Glutamatergic neuron (in vitro differentiated cells): ENCODE measurements at regions not wholly inside any gene's neighbourhood (a gene's known extent, or its start where the extent isn't known, plus 50 kb on each side); places are given as distances from the start of the nearest gene placed in this dataset.
A peak's percentile ranks its signal among the peaks of the same experiment; 100 is the strongest.

Experiments used
- DNase-seq: peaks from one replicate; pipeline ENCODE4 v3.0.0; 2022
- H3K27ac Mint-ChIP-seq: one replicate; pipeline ENCODE4 v1.8.0; 2020; ENCODE audit warnings: mild to moderate bottlenecking, mixed read lengths, inconsistent platforms; ENCODE audit not compliant: unreplicated experiment
- H3K27me3 Mint-ChIP-seq: one replicate; pipeline ENCODE4 v1.8.0; 2020; ENCODE audit warnings: mild to moderate bottlenecking, moderate library complexity, mixed read lengths, inconsistent platforms; ENCODE audit not compliant: unreplicated experiment
- H3K36me3 Mint-ChIP-seq: one replicate; pipeline ENCODE4 v1.8.0; 2020; ENCODE audit warnings: mild to moderate bottlenecking, mixed read lengths, inconsistent platforms; ENCODE audit not compliant: unreplicated experiment
- H3K4me1 Mint-ChIP-seq: one replicate; pipeline ENCODE4 v1.8.0; 2020; ENCODE audit warnings: mild to moderate bottlenecking, low read depth, mixed read lengths, inconsistent platforms; ENCODE audit not compliant: unreplicated experiment
- H3K4me3 Mint-ChIP-seq: one replicate; pipeline ENCODE4 v1.8.0; 2020; ENCODE audit warnings: mild to moderate bottlenecking, mixed read lengths, inconsistent platforms; ENCODE audit not compliant: unreplicated experiment
- H3K9me3 Mint-ChIP-seq: one replicate; pipeline ENCODE4 v1.8.0; 2020; ENCODE audit warnings: mild to moderate bottlenecking, moderate library complexity, mixed read lengths, inconsistent platforms; ENCODE audit not compliant: unreplicated experiment
- TF ChIP-seq, protein P1 (sequence below): fragments of 200-600 bp; sonication (generic); IDR thresholded peaks from one replicate; pipeline ENCODE4 v1.5.0; 2021; ENCODE audit not compliant: partially characterized antibody, unreplicated experiment

DNA sequence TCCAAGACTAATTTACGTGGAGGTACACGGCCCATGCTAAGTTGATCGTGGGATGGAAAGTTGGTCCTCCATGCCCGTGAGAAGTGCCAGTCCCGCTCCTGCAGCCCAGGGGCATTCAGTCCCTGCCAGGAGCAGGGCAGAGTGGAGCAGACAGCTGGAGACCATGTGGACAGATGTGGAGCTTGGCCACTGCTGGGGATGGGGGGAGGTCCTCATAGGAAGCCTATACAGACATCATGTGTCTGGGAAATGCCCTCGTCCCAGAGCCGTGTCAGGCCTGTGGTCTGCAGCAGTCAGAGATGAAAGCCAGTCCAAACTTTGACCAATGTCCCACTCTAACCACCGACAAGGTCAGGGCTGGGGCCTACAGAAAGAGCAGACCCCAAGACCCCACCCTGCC lies 118.4 kb downstream of the CPZ start:
- no peak for DNase-seq
- Mint-ChIP-seq H3K4me3 (no peak overlapping the region), H3K27me3 (peaks cover 12% of the 10 kb centered on the region), H3K4me1 (peaks cover 4% of the 10 kb centered on the region), H3K27ac (no peak overlapping the region), H3K9me3 (peaks cover 13% of the 10 kb centered on the region), H3K36me3 (peaks cover 17% of the 10 kb centered on the region)
- TF ChIP-seq, protein P1, sequence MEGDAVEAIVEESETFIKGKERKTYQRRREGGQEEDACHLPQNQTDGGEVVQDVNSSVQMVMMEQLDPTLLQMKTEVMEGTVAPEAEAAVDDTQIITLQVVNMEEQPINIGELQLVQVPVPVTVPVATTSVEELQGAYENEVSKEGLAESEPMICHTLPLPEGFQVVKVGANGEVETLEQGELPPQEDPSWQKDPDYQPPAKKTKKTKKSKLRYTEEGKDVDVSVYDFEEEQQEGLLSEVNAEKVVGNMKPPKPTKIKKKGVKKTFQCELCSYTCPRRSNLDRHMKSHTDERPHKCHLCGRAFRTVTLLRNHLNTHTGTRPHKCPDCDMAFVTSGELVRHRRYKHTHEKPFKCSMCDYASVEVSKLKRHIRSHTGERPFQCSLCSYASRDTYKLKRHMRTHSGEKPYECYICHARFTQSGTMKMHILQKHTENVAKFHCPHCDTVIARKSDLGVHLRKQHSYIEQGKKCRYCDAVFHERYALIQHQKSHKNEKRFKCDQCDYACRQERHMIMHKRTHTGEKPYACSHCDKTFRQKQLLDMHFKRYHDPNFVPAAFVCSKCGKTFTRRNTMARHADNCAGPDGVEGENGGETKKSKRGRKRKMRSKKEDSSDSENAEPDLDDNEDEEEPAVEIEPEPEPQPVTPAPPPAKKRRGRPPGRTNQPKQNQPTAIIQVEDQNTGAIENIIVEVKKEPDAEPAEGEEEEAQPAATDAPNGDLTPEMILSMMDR, result no peak

DNA sequence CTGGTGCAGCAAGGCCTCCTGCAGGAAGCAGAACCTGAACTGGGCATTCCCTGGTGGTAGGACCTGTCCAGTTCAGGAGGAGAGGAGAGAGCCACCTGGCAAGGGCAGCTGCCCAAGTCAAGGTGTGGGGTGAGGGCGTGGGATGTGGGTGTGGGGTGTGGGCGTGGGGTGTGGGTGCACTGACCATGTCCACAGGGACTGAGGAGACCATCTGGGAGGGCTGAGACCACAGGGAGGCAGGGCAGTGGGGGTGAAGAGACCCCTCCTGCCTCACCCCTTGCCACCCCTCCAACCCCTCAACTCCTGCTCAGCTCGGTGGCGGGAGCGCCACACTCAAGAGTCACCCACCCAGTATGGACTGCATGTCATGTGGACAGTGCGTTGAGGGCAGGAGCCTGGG lies 117.9 kb downstream of the CPZ start:
- DNase-seq, result no peak
- H3K27ac Mint-ChIP-seq, result no peak overlapping the region
- TF ChIP-seq, protein P1, result no peak
- peaks cover 4% of the 10 kb centered on the region for H3K4me1 Mint-ChIP-seq
- no peak overlapping the region for H3K4me3 Mint-ChIP-seq
- H3K9me3 Mint-ChIP-seq, result peaks cover 13% of the 10 kb centered on the region
- H3K36me3 Mint-ChIP-seq, result peaks cover 17% of the 10 kb centered on the region
- peaks cover 12% of the 10 kb centered on the region for H3K27me3 Mint-ChIP-seq

DNA sequence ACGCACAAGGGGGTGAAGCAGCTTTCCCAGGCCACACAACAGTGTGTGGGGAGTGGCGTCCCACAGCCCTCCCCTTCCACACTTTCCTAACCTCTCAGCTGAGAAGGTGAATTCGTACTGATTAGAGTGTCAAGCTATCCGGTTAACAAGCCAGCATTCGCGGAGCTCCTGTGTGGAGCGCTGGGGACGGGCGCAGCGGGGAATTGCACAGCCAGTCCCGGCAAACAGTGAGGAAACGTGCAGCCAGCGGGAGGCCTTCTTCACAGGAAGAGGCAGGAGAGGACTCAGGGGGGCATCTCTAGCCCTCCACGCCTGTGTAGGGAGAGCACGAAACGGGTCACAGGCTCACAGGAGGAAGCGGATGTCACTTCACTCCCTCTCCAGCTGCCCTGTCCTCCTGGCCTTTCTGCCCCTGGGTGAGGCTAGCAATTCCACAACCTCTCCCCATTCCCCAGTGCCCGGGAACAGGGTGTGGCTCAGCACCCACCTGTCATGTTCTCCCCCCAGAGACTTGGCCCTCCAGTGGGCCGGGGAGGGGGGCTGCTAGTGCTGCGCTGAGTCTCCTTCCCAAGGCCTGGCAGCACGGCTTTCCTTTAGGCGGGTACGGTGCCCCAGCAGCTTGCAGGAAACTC lies 117.3 kb downstream of the CPZ start:
- Mint-ChIP-seq H3K27ac (no peak overlapping the region), H3K4me3 (no peak overlapping the region), H3K4me1 (peaks cover 6% of the 10 kb centered on the region), H3K36me3 (peaks cover 17% of the 10 kb centered on the region), H3K27me3 (peaks cover 12% of the 10 kb centered on the region), H3K9me3 (peaks cover 13% of the 10 kb centered on the region)
- DNase-seq, result peak; percentile 14
- TF ChIP-seq, protein P1, result no peak

DNA sequence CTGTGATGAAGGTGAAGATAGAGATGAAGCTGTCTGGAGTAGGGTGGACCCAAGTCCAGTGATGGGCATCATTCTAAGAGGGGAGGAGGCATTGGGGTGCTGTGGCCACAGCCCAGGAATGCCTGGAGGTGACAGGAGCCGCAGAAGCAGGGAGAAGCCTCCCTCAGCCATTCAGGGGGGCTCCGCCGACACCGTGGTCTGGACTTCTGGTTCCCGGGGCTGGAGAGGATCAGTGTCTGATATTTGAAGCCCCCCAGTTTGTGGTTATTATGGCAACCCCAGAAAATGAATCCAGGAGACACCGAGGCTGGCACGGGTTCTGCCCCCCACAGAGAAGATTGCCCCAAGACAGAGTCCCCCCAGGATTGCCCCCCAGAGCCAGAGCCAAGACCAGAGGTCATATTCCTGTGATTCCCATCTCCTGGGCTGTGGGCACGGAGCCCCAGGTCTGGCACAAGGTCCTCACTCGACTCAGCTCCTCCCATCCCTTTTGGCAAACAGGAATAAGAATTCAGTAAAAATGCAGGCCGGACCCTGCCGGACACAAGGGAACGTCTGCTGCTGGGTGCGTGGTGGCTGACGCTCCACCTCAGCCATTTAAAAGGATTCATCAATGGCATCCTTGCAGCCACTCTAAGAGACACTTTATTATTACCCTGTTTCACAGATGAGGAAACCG lies 116.6 kb downstream of the CPZ start:
- DNase-seq, result no peak
- Mint-ChIP-seq H3K27ac (no peak overlapping the region), H3K9me3 (peaks cover 15% of the 10 kb centered on the region), H3K27me3 (peaks cover 16% of the 10 kb centered on the region), H3K4me3 (no peak overlapping the region), H3K36me3 (peaks cover 17% of the 10 kb centered on the region), H3K4me1 (peaks cover 9% of the 10 kb centered on the region)
- TF ChIP-seq, protein P1, result no peak

DNA sequence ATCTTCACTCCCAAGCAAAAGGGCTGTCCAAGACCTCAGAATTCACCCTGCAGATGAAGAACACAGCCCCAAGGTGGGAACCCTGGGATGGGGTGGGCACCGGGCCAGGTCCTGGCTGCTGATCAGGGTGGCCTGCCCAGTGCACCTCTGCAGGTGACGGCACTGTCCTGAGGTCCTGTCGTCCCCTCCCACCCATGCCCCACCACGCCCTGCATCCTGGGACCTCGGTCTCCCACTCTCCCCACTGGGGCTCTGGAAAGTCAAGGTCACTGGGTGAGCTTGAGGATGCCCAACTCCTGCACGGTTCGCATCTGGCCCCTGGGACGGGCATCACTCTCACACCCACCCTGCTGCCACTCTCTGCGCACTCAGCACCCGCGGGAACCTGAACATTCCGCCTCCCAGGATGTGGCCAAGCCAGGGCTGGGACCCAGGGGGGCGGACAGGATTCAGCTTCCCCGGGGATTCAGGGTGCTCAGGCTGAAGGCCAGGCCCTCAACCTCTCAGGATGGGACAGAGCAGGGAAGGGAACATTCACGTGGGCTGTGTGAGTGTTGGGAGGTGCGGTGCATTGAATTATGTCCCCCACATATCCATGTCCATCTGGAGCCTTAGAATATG lies 115.9 kb downstream of the CPZ start:
- H3K27ac Mint-ChIP-seq, result no peak overlapping the region
- peaks cover 14% of the 10 kb centered on the region for H3K9me3 Mint-ChIP-seq
- H3K4me3 Mint-ChIP-seq, result no peak overlapping the region
- TF ChIP-seq, protein P1, result no peak
- peaks cover 14% of the 10 kb centered on the region for H3K36me3 Mint-ChIP-seq
- DNase-seq, result no peak
- H3K27me3 Mint-ChIP-seq, result peaks cover 18% of the 10 kb centered on the region
- H3K4me1 Mint-ChIP-seq, result peaks cover 11% of the 10 kb centered on the region
